ENCODE measurements at regions not wholly inside any gene's neighbourhood (a gene's known extent, or its start where the extent isn't known, plus 50 kb on each side); places are given as distances from the start of the nearest gene placed in this dataset.
"Not testable (repeated sequence)": the region's sequence is repeated elsewhere in the genome, so short reads cannot be mapped to it uniquely, and the experiment has no call there.

DNA sequence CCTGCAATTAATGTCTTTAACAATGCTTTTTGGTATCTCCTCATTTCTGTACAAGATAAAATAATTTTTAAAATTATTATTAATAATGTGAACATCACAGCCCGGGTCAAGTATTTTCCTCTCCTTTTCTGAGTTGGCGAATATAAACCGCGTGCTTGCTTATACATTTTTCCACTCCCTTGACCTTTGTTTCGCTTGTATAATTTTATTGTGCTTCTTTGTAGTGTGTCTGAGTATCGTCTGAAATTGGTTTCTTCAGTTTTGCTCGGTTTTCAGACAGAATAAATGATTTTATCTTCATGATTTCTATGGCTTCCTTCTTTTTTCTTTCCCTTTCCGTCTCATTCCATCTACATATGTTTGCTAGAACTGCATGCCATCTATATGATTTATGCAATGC lies 448.5 kb downstream of the MAT2B start:
- Histone ChIP-seq H3K27me3 (no peaks in the 10 kb centered on the region), H3K9me3 (no peaks in the 10 kb centered on the region), H3K27ac (no peak overlapping the region), H3K36me3 (no peaks in the 10 kb centered on the region), H3K4me3 (no peak overlapping the region), H3K4me1 (no peaks in the 10 kb centered on the region)
- TF ChIP-seq, protein P1, sequence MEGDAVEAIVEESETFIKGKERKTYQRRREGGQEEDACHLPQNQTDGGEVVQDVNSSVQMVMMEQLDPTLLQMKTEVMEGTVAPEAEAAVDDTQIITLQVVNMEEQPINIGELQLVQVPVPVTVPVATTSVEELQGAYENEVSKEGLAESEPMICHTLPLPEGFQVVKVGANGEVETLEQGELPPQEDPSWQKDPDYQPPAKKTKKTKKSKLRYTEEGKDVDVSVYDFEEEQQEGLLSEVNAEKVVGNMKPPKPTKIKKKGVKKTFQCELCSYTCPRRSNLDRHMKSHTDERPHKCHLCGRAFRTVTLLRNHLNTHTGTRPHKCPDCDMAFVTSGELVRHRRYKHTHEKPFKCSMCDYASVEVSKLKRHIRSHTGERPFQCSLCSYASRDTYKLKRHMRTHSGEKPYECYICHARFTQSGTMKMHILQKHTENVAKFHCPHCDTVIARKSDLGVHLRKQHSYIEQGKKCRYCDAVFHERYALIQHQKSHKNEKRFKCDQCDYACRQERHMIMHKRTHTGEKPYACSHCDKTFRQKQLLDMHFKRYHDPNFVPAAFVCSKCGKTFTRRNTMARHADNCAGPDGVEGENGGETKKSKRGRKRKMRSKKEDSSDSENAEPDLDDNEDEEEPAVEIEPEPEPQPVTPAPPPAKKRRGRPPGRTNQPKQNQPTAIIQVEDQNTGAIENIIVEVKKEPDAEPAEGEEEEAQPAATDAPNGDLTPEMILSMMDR (IDR thresholded peaks at IDR 0.05 in 4 of 5, conservative IDR thresholded peaks at IDR 0.05 in 1 of 5), result no peak
- TF ChIP-seq POLR2A (IDR thresholded peaks at IDR 0.05), result no peak
- no peak for ATAC-seq
- no peak for DNase-seq
- in situ Hi-C loops (cut with MboI; ENCODE audit: low sequenced_read_pairs in 4 of 4), result no loop called here
- intact Hi-C loops (cut with DNase I; ENCODE audit: low total_unique reads), result no loop called here

DNA sequence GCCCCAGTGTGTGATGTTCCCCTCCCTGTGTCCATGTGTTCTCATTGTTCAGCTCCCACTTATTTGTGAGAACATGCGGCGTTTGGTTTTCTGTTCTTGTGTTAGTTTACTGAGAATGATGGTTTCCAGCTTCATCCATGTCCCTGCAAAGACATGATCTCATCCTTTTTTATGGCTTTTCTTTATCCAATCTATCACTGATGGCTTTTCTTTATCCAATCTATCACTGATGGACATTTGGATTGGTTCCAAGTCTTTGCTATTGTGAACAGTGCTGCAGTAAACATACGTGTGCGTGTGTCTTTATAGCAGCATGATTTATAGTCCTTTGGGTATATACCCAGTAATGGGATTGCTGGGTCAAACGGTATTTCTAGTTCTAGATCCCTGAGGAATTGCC lies 455.8 kb downstream of the MAT2B start:
- H3K4me1 ChIP-seq; H3K27ac ChIP-seq; H3K9me3 ChIP-seq; DNase-seq; intact Hi-C loops (cut with DNase I; ENCODE audit: low total_unique reads); H3K4me3 ChIP-seq; H3K36me3 ChIP-seq; in situ Hi-C loops (cut with MboI; ENCODE audit: low sequenced_read_pairs in 4 of 4); ATAC-seq; H3K27me3 ChIP-seq: not testable (repeated sequence)

DNA sequence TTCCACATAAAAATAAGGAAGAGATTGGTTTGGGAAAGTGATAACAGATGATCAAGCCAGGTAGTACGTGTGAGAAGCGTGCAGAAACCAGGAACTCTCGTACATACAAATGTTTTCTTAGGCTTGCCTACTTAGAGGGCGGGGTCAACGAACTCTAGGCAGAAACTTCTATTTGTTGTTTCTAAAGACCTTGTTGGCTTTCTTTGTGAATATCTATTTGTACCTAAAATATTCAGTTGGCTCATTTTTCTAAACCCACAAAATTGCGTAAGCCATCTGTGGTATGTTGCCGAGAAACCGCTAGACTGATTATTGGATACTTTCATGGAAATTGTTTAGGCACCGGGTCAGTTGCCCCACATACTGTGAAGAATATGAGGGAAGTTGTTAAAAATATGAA lies 458.5 kb downstream of the MAT2B start:
- H3K4me3 ChIP-seq, result no peak overlapping the region
- in situ Hi-C loops (cut with MboI; ENCODE audit: low sequenced_read_pairs in 4 of 4) (no loop called here), intact Hi-C loops (cut with DNase I; ENCODE audit: low total_unique reads) (no loop called here)
- H3K27ac ChIP-seq, result no peak overlapping the region
- H3K36me3 ChIP-seq, result no peaks in the 10 kb centered on the region
- no peaks in the 10 kb centered on the region for H3K9me3 ChIP-seq
- DNase-seq (no peak), ATAC-seq (no peak)
- TF ChIP-seq, protein P1 (IDR thresholded peaks at IDR 0.05 in 4 of 5, conservative IDR thresholded peaks at IDR 0.05 in 1 of 5), result no peak
- no peak for TF ChIP-seq POLR2A (IDR thresholded peaks at IDR 0.05)
- no peaks in the 10 kb centered on the region for H3K27me3 ChIP-seq
- H3K4me1 ChIP-seq, result no peaks in the 10 kb centered on the region

DNA sequence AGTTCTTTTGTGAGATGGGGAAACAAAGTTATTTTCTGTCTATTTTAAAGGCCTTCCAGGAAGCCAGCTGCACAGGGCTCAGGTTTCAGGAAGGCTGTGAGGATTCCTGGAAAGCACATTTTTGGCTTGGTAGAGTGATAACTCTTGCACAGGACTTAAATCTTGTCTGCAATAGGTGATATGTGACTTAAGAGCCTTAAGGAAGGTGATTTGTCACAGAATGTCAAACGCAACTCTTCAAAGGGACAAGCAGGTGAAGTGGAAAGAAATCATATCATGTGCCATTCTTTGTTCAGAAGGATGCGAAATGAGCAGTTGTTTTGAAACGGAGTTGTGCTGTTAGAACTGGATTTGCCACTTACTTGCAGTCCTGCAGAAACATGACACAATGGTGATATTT lies 459.3 kb downstream of the MAT2B start:
- intact Hi-C loops (cut with DNase I; ENCODE audit: low total_unique reads) (no loop called here), in situ Hi-C loops (cut with MboI; ENCODE audit: low sequenced_read_pairs in 4 of 4) (no loop called here)
- TF ChIP-seq POLR2A (IDR thresholded peaks at IDR 0.05), result no peak
- TF ChIP-seq, protein P1 (IDR thresholded peaks at IDR 0.05 in 4 of 5, conservative IDR thresholded peaks at IDR 0.05 in 1 of 5), result no peak
- Histone ChIP-seq H3K36me3 (no peaks in the 10 kb centered on the region), H3K27me3 (no peaks in the 10 kb centered on the region), H3K4me3 (no peak overlapping the region), H3K4me1 (no peaks in the 10 kb centered on the region), H3K27ac (no peak overlapping the region), H3K9me3 (no peaks in the 10 kb centered on the region)
- DNase-seq (no peak), ATAC-seq (no peak)

DNA sequence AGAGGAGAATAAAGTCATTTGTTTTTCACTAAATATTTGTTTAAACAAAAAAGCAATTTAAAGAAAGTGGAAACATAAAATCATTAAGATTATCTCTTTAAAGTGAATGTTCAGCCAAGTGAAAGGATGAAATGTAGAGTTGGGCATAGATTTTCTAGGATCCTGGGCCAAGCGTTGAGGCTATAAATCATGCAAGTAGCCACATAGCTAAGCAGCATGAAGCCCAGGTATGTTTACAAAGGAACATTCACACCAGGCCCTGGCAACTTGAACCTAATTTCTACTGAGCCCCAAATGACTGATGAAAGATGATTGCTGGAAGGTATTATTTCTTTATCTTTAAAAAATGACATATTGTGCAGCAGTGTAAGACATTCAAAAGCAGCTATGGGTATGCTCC lies 461.8 kb downstream of the MAT2B start:
- Histone ChIP-seq H3K9me3 (no peaks in the 10 kb centered on the region), H3K27me3 (no peaks in the 10 kb centered on the region), H3K4me3 (no peak overlapping the region), H3K36me3 (no peaks in the 10 kb centered on the region), H3K27ac (no peak overlapping the region), H3K4me1 (no peaks in the 10 kb centered on the region)
- ATAC-seq (no peak), DNase-seq (no peak)
- in situ Hi-C loops (cut with MboI; ENCODE audit: low sequenced_read_pairs in 4 of 4), result no loop called here
- intact Hi-C loops (cut with DNase I; ENCODE audit: low total_unique reads), result no loop called here
- TF ChIP-seq POLR2A (IDR thresholded peaks at IDR 0.05), result no peak
- TF ChIP-seq, protein P1 (IDR thresholded peaks at IDR 0.05 in 4 of 5, conservative IDR thresholded peaks at IDR 0.05 in 1 of 5), result no peak

All from gastrocnemius medialis (tissue), 4 donors.